WTC11 (cell line): ENCODE measurements at regions not wholly inside any gene's neighbourhood (a gene's known extent, or its start where the extent isn't known, plus 50 kb on each side); places are given as distances from the start of the nearest gene placed in this dataset.

Experiments used
- ATAC-seq: fragments of 200-7000 bp; cut with Tn5 transposase; 2 replicates; pipeline ENCODE4 v1.10.0; 2021; ENCODE audit warnings: mild to moderate bottlenecking, moderate library complexity
- CTCF ChIA-PET: fragments of 300-600 bp; sonication (Branson Sonifier 250); formaldehyde crosslinking; loops from one replicate; lab custom pipeline; 2021; ENCODE audit warnings: antibody characterized with exemption; lab: Charles Lee
- POLR2A ChIA-PET: fragments of 350-600 bp; sonication (Branson Sonifier 250); formaldehyde crosslinking; loops from one replicate; lab custom pipeline; 2021; ENCODE audit warnings: antibody characterized with exemption; lab: Charles Lee
- DNase-seq: peaks from one replicate; pipeline ENCODE4 v3.0.0; 2021; ENCODE audit warnings: low spot score
- H3K27ac Mint-ChIP-seq: 2 replicates; pipeline ENCODE4 v1.8.0; 2021; ENCODE audit warnings: mixed read lengths
- H3K27me3 Mint-ChIP-seq: 2 replicates; pipeline ENCODE4 v1.8.0; 2021; ENCODE audit warnings: low read depth, mild to moderate bottlenecking, moderate library complexity, mixed read lengths
- H3K36me3 Mint-ChIP-seq: 2 replicates; pipeline ENCODE4 v1.8.0; 2021; ENCODE audit warnings: mixed read lengths
- H3K4me1 Mint-ChIP-seq: 2 replicates; pipeline ENCODE4 v1.8.0; 2022; ENCODE audit warnings: mixed read lengths
- H3K4me3 Mint-ChIP-seq: 2 replicates; pipeline ENCODE4 v1.8.0; 2021; ENCODE audit warnings: mild to moderate bottlenecking, moderate library complexity, mixed read lengths
- H3K9me3 Mint-ChIP-seq: 2 replicates; pipeline ENCODE4 v1.8.0; 2021; ENCODE audit warnings: mixed read lengths
- ATF1 ChIP-seq: sonication (generic); formaldehyde crosslinking; IDR thresholded peaks from 2 replicates; pipeline ENCODE4 v1.8.1; 2023; ENCODE audit warnings: mild to moderate bottlenecking, moderate library complexity, missing genetic modification reagents
- ATF2 ChIP-seq: sonication (generic); formaldehyde crosslinking; IDR thresholded peaks from 2 replicates; pipeline ENCODE4 v1.8.1; 2022; ENCODE audit warnings: low read depth, missing genetic modification reagents, borderline replicate concordance
- CREB1 ChIP-seq: sonication (generic); formaldehyde crosslinking; IDR thresholded peaks from 2 replicates; pipeline ENCODE4 v1.8.0; 2023; ENCODE audit warnings: mild to moderate bottlenecking, missing genetic modification reagents
- CREM ChIP-seq: sonication (generic); formaldehyde crosslinking; IDR thresholded peaks from 2 replicates; pipeline ENCODE4 v1.8.1; 2022; ENCODE audit warnings: mild to moderate bottlenecking, missing genetic modification reagents, moderate library complexity
- GABPB1 ChIP-seq: sonication (generic); formaldehyde crosslinking; IDR thresholded peaks from 2 replicates; pipeline ENCODE4 v1.8.1; 2023; ENCODE audit warnings: mild to moderate bottlenecking, missing genetic modification reagents
- GRHL2 ChIP-seq: fragments of 250-450 bp; sonication (Bioruptor Pico); IDR thresholded peaks from 2 replicates; pipeline ENCODE4 v1.8.0; 2022; ENCODE audit warnings: mild to moderate bottlenecking, moderate library complexity; ENCODE audit not compliant: insufficient replicate concordance, severe bottlenecking
- IRF2 ChIP-seq: sonication (generic); formaldehyde crosslinking; IDR thresholded peaks from 2 replicates; pipeline ENCODE4 v1.8.0; 2022; ENCODE audit warnings: low read depth, missing genetic modification reagents, borderline replicate concordance
- MXD4 ChIP-seq: fragments of 250-450 bp; sonication (Bioruptor Pico); IDR thresholded peaks from 2 replicates; pipeline ENCODE4 v1.8.0; 2021; ENCODE audit warnings: mild to moderate bottlenecking, moderate library complexity, borderline replicate concordance
- NFE2L1 ChIP-seq: sonication (generic); formaldehyde crosslinking; IDR thresholded peaks from 2 replicates; pipeline ENCODE4 v1.8.1; 2023; ENCODE audit warnings: missing genetic modification reagents
- PRRX2 ChIP-seq: fragments of 250-450 bp; sonication (Bioruptor Pico); IDR thresholded peaks from 2 replicates; pipeline ENCODE4 v1.8.0; 2021; ENCODE audit warnings: mild to moderate bottlenecking
- RELA ChIP-seq: sonication (generic); formaldehyde crosslinking; IDR thresholded peaks from 2 replicates; pipeline ENCODE4 v1.8.1; 2022; ENCODE audit warnings: missing genetic modification reagents, mild to moderate bottlenecking, borderline replicate concordance
- TCF7 ChIP-seq: sonication (generic); formaldehyde crosslinking; IDR thresholded peaks from 2 replicates; pipeline ENCODE4 v1.8.0; 2022; ENCODE audit warnings: mild to moderate bottlenecking, low read depth, missing genetic modification reagents, moderate library complexity
- TEAD1 ChIP-seq: sonication (generic); formaldehyde crosslinking; IDR thresholded peaks from 2 replicates; pipeline ENCODE4 v1.8.0; 2022; ENCODE audit warnings: mild to moderate bottlenecking, missing genetic modification reagents
- TP53 ChIP-seq: sonication (generic); formaldehyde crosslinking; IDR thresholded peaks from 2 replicates; pipeline ENCODE4 v1.8.1; 2023; ENCODE audit warnings: mild to moderate bottlenecking, missing genetic modification reagents
- ZNF138 ChIP-seq: sonication (generic); formaldehyde crosslinking; conservative IDR thresholded peaks from 2 replicates; pipeline ENCODE4 v1.8.1; 2022; ENCODE audit warnings: mild to moderate bottlenecking, moderate library complexity, missing genetic modification reagents
- ZNF232 ChIP-seq: sonication (generic); formaldehyde crosslinking; IDR thresholded peaks from 2 replicates; pipeline ENCODE4 v1.8.0; 2022; ENCODE audit warnings: mild to moderate bottlenecking, missing genetic modification reagents
- ZNF263 ChIP-seq: sonication (generic); formaldehyde crosslinking; IDR thresholded peaks from 2 replicates; pipeline ENCODE4 v1.8.1; 2022; ENCODE audit warnings: low read depth, mild to moderate bottlenecking, moderate library complexity, missing genetic modification reagents
- ZNF317 ChIP-seq: sonication (generic); formaldehyde crosslinking; IDR thresholded peaks from 2 replicates; pipeline ENCODE4 v1.8.1; 2023; ENCODE audit warnings: low read depth, mild to moderate bottlenecking, moderate library complexity, missing genetic modification reagents, borderline replicate concordance
- ZNF416 ChIP-seq: fragments of 250-450 bp; sonication (Bioruptor Pico); IDR thresholded peaks from 2 replicates; pipeline ENCODE4 v1.9.0; 2021; ENCODE audit warnings: mild to moderate bottlenecking, inconsistent platforms
- TF ChIP-seq, protein P1 (sequence below): sonication (generic); formaldehyde crosslinking; IDR thresholded peaks from 2 replicates; pipeline ENCODE4 v1.8.1; 2023; ENCODE audit warnings: mild to moderate bottlenecking, moderate library complexity, missing genetic modification reagents
- TF ChIP-seq, protein P2 (sequence below): sonication (generic); formaldehyde crosslinking; IDR thresholded peaks from 2 replicates; pipeline ENCODE4 v1.8.1; 2022; ENCODE audit warnings: mild to moderate bottlenecking, missing genetic modification reagents, moderate library complexity, borderline replicate concordance
- TF ChIP-seq, protein P3 (sequence below): sonication (generic); formaldehyde crosslinking; IDR thresholded peaks from 2 replicates; pipeline ENCODE4 v1.8.1; 2022; ENCODE audit warnings: mild to moderate bottlenecking, moderate library complexity, missing genetic modification reagents
- TF ChIP-seq, protein P4 (sequence below): fragments of 250-450 bp; sonication (Bioruptor Pico); IDR thresholded peaks from 2 replicates; pipeline ENCODE4 v1.8.0; 2021; ENCODE audit warnings: mild to moderate bottlenecking
- TF ChIP-seq, protein P5 (sequence below): sonication (generic); formaldehyde crosslinking; IDR thresholded peaks from 2 replicates; pipeline ENCODE4 v1.8.0; 2022; ENCODE audit warnings: mild to moderate bottlenecking, missing genetic modification reagents

GRCh38 chr2:181789827-181790448 is 101.6 kb upstream of the ITPRID2 start (continued):
- TF ChIP-seq ZNF263 (CRISPR knock-in tag), result no peak
- TF ChIP-seq, protein P1, sequence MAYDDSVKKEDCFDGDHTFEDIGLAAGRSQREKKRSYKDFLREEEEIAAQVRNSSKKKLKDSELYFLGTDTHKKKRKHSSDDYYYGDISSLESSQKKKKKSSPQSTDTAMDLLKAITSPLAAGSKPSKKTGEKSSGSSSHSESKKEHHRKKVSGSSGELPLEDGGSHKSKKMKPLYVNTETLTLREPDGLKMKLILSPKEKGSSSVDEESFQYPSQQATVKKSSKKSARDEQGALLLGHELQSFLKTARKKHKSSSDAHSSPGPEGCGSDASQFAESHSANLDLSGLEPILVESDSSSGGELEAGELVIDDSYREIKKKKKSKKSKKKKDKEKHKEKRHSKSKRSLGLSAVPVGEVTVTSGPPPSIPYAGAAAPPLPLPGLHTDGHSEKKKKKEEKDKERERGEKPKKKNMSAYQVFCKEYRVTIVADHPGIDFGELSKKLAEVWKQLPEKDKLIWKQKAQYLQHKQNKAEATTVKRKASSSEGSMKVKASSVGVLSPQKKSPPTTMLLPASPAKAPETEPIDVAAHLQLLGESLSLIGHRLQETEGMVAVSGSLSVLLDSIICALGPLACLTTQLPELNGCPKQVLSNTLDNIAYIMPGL (CRISPR knock-in tag), result no peak
- TF ChIP-seq ZNF232 (CRISPR knock-in tag), result no peak
- TF ChIP-seq, protein P2, sequence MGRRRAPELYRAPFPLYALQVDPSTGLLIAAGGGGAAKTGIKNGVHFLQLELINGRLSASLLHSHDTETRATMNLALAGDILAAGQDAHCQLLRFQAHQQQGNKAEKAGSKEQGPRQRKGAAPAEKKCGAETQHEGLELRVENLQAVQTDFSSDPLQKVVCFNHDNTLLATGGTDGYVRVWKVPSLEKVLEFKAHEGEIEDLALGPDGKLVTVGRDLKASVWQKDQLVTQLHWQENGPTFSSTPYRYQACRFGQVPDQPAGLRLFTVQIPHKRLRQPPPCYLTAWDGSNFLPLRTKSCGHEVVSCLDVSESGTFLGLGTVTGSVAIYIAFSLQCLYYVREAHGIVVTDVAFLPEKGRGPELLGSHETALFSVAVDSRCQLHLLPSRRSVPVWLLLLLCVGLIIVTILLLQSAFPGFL (CRISPR knock-in tag), result no peak
- no peak for TF ChIP-seq IRF2 (CRISPR knock-in tag)
- TF ChIP-seq, protein P3, sequence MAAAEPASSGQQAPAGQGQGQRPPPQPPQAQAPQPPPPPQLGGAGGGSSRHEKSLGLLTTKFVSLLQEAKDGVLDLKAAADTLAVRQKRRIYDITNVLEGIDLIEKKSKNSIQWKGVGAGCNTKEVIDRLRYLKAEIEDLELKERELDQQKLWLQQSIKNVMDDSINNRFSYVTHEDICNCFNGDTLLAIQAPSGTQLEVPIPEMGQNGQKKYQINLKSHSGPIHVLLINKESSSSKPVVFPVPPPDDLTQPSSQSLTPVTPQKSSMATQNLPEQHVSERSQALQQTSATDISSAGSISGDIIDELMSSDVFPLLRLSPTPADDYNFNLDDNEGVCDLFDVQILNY (CRISPR knock-in tag), result no peak
- TF ChIP-seq TCF7 (CRISPR knock-in tag), result no peak
- no peak for TF ChIP-seq CREB1 (CRISPR knock-in tag)

DNA sequence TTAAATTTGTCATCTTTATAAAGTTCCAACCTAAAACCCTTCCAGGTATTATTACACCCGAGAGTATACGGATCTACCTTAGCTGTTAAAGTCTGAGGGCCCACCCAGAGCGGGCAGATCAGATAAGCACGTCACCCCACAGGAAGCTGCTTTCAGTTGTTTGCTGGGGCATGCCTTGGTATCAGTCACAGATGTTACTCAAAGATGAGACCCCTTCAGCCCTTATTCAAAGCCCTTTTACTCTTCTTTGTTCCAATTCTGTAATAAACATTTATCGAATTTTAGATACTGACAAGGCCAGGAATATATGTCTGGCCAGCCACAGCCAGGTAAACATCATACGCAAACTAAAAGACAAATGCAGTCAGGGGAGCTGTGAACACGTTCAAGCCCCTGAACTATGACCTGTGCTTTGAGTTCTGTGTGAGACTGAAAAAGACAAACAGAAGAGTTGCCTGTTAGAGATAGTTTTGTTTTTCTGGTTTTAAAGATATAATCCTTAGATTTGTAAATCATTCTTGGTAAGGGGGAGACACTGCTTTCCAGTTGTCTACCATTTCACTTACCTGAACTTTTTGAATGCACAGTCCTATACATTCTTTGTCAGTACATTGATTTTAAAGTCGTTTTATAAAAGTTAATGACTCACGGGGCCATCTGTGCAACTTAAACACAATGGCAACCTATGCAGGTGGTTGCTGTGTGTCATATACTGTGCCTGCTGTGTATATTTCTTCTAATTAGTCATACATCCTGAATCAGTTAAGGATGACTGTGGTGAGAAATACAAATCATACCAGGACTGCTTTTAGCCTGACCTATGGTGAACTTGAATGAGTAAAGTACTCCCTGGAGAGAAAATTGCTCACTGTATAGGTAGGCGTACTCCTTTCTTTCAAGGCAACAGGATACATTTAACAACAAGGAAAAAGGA is 100.5 kb upstream of the ITPRID2 start:
- POLR2A ChIA-PET, result no interaction called here
- ATAC-seq, result peak; percentile 43
- DNase-seq, result no peak
- H3K27me3 Mint-ChIP-seq, result no peaks in the 10 kb centered on the region
- peak; percentile 24; the same call in 1 of the 2 replicates for TF ChIP-seq GABPB1 (CRISPR knock-in tag)
- TF ChIP-seq, protein P4, sequence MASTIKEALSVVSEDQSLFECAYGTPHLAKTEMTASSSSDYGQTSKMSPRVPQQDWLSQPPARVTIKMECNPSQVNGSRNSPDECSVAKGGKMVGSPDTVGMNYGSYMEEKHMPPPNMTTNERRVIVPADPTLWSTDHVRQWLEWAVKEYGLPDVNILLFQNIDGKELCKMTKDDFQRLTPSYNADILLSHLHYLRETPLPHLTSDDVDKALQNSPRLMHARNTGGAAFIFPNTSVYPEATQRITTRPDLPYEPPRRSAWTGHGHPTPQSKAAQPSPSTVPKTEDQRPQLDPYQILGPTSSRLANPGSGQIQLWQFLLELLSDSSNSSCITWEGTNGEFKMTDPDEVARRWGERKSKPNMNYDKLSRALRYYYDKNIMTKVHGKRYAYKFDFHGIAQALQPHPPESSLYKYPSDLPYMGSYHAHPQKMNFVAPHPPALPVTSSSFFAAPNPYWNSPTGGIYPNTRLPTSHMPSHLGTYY (CRISPR knock-in tag), result no peak
- H3K4me1 Mint-ChIP-seq, result 0 out of 2 replicates have a peak, but pooled peaks cover 3% of the 10 kb centered on the region
- CTCF ChIA-PET, result no interaction called here
- peaks cover 6% of the 10 kb centered on the region for H3K36me3 Mint-ChIP-seq
- H3K27ac Mint-ChIP-seq, result peak overlapping the region; percentile 24; the same call in 1 of the 2 replicates
- peaks cover 16% of the 10 kb centered on the region for H3K9me3 Mint-ChIP-seq
- H3K4me3 Mint-ChIP-seq, result no peak overlapping the region

DNA sequence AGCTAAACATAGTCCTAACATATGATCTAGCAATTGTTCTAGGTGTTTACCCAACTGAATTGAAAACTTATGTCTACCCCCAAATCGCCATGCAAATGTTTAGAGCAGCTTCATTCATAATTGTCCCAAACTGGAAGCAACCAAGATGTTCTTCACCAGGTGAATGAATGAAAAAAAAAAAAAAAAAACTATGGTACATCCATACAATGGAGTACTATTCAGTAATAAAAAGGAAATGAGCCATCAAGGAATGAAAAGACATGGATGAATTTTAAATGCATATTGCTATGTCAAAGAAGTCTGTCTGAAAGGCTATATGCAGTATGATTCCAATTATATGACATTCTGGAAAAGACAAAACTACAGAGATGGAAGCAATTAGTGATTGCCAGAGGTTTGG is 98.6 kb upstream of the ITPRID2 start:
- Mint-ChIP-seq H3K36me3 (peaks cover 6% of the 10 kb centered on the region), H3K27me3 (no peaks in the 10 kb centered on the region), H3K9me3 (peaks cover 16% of the 10 kb centered on the region), H3K4me1 (0 out of 2 replicates have a peak, but pooled peaks cover 3% of the 10 kb centered on the region), H3K4me3 (no peak overlapping the region), H3K27ac (no peak overlapping the region)
- POLR2A ChIA-PET, result no interaction called here
- DNase-seq, result no peak
- CTCF ChIA-PET, result no interaction called here
- no peak for ATAC-seq
- TF ChIP-seq CREM (CRISPR knock-in tag) (no peak), NFE2L1 (CRISPR knock-in tag) (no peak), TEAD1 (CRISPR knock-in tag) (no peak), ATF1 (no peak), ZNF416 (CRISPR knock-in tag) (no peak), ZNF317 (CRISPR knock-in tag) (no peak), TP53 (CRISPR knock-in tag) (no peak), RELA (no peak), MXD4 (CRISPR knock-in tag) (no peak), IRF2 (CRISPR knock-in tag) (no peak), GRHL2 (CRISPR knock-in tag) (no peak), PRRX2 (no peak), ATF2 (CRISPR knock-in tag) (no peak), ZNF138 (CRISPR knock-in tag) (no peak)
- TF ChIP-seq, protein P5, sequence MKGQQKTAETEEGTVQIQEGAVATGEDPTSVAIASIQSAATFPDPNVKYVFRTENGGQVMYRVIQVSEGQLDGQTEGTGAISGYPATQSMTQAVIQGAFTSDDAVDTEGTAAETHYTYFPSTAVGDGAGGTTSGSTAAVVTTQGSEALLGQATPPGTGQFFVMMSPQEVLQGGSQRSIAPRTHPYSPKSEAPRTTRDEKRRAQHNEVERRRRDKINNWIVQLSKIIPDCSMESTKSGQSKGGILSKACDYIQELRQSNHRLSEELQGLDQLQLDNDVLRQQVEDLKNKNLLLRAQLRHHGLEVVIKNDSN (CRISPR knock-in tag), result no peak
